ENCODE measurements at regions not wholly inside any gene's neighbourhood (a gene's known extent, or its start where the extent isn't known, plus 50 kb on each side); places are given as distances from the start of the nearest gene placed in this dataset.

GRCh38 chr6:23013776-23014175 is 444.4 kb downstream of the HDGFL1 start:
- Histone ChIP-seq H3K4me3 (ENCODE audit: low read length) (no peak overlapping the region), H3K4me2 (ENCODE audit: low read length) (no peak overlapping the region), H3K36me3 (replicated peaks; ENCODE audit: low read depth, low read length) (no peaks in the 10 kb centered on the region), H3K4me1 (ENCODE audit: low read length) (no peaks in the 10 kb centered on the region), H3K9ac (ENCODE audit: low read length) (no peak overlapping the region), H4K20me1 (ENCODE audit: insufficient read depth, low read length) (no peaks in the 10 kb centered on the region), H3K27ac (ENCODE audit: low read length) (no peak overlapping the region), H2AFZ (ENCODE audit: low read depth, low read length) (no peak overlapping the region), H3K27me3 (ENCODE audit: low read depth, low read length) (no peaks in the 10 kb centered on the region), H3K79me2 (ENCODE audit: low read length) (no peaks in the 10 kb centered on the region), H3K9me3 (ENCODE audit: insufficient read depth, low read length) (no peaks in the 10 kb centered on the region)
- TF ChIP-seq EZH2phosphoT487 (IDR thresholded peaks at IDR 0.05; ENCODE audit: low read depth) (no peak), CTCF (IDR thresholded peaks at IDR 0.05; ENCODE audit: low read depth, low read length) (no peak)

GRCh38 chr6:23016696-23017095 is 447.3 kb downstream of the HDGFL1 start:
- Histone ChIP-seq H3K27me3 (ENCODE audit: low read depth, low read length) (no peaks in the 10 kb centered on the region), H3K9ac (ENCODE audit: low read length) (no peak overlapping the region), H3K79me2 (ENCODE audit: low read length) (no peaks in the 10 kb centered on the region), H2AFZ (ENCODE audit: low read depth, low read length) (no peak overlapping the region), H3K4me3 (ENCODE audit: low read length) (no peak overlapping the region), H4K20me1 (ENCODE audit: insufficient read depth, low read length) (no peaks in the 10 kb centered on the region), H3K27ac (ENCODE audit: low read length) (no peak overlapping the region), H3K9me3 (ENCODE audit: insufficient read depth, low read length) (no peaks in the 10 kb centered on the region), H3K36me3 (replicated peaks; ENCODE audit: low read depth, low read length) (no peaks in the 10 kb centered on the region), H3K4me2 (ENCODE audit: low read length) (no peak overlapping the region), H3K4me1 (ENCODE audit: low read length) (no peaks in the 10 kb centered on the region)
- TF ChIP-seq CTCF (IDR thresholded peaks at IDR 0.05; ENCODE audit: low read depth, low read length) (no peak), EZH2phosphoT487 (IDR thresholded peaks at IDR 0.05; ENCODE audit: low read depth) (no peak)

- TF ChIP-seq EZH2phosphoT487 (IDR thresholded peaks at IDR 0.05; ENCODE audit: low read depth) (no peak), CTCF (IDR thresholded peaks at IDR 0.05; ENCODE audit: low read depth, low read length) (no peak)
- no peak overlapping the region for H3K9ac ChIP-seq (ENCODE audit: low read length)
- no peak overlapping the region for H3K4me2 ChIP-seq (ENCODE audit: low read length)
- no peaks in the 10 kb centered on the region for H3K79me2 ChIP-seq (ENCODE audit: low read length)
- no peak overlapping the region for H3K27ac ChIP-seq (ENCODE audit: low read length)
- H4K20me1 ChIP-seq (ENCODE audit: insufficient read depth, low read length), result no peaks in the 10 kb centered on the region
- no peaks in the 10 kb centered on the region for H3K9me3 ChIP-seq (ENCODE audit: insufficient read depth, low read length)
- H2AFZ ChIP-seq (ENCODE audit: low read depth, low read length), result no peak overlapping the region
- H3K4me1 ChIP-seq (ENCODE audit: low read length), result no peaks in the 10 kb centered on the region
- no peaks in the 10 kb centered on the region for H3K27me3 ChIP-seq (ENCODE audit: low read depth, low read length)
- H3K36me3 ChIP-seq (replicated peaks; ENCODE audit: low read depth, low read length), result no peaks in the 10 kb centered on the region
- H3K4me3 ChIP-seq (ENCODE audit: low read length), result no peak overlapping the region
These were observed 452.1 kb downstream of the HDGFL1 start for GRCh38 chr6:23021487-23021886.

GRCh38 chr6:23027281-23027680 is 457.9 kb downstream of the HDGFL1 start:
- H3K9ac ChIP-seq (ENCODE audit: low read length), result no peak overlapping the region

More at GRCh38 chr6:23027281-23027680, 457.9 kb downstream of the HDGFL1 start:
- H3K4me3 ChIP-seq (ENCODE audit: low read length), result no peak overlapping the region
- H3K27ac ChIP-seq (ENCODE audit: low read length), result no peak overlapping the region
- no peak overlapping the region for H2AFZ ChIP-seq (ENCODE audit: low read depth, low read length)
- H3K4me2 ChIP-seq (ENCODE audit: low read length), result no peak overlapping the region
- H3K36me3 ChIP-seq (replicated peaks; ENCODE audit: low read depth, low read length), result no peaks in the 10 kb centered on the region
- no peaks in the 10 kb centered on the region for H3K79me2 ChIP-seq (ENCODE audit: low read length)
- no peaks in the 10 kb centered on the region for H3K9me3 ChIP-seq (ENCODE audit: insufficient read depth, low read length)
- H4K20me1 ChIP-seq (ENCODE audit: insufficient read depth, low read length), result no peaks in the 10 kb centered on the region
- no peaks in the 10 kb centered on the region for H3K27me3 ChIP-seq (ENCODE audit: low read depth, low read length)
- no peaks in the 10 kb centered on the region for H3K4me1 ChIP-seq (ENCODE audit: low read length)
- TF ChIP-seq EZH2phosphoT487 (IDR thresholded peaks at IDR 0.05; ENCODE audit: low read depth), result no peak
- no peak for TF ChIP-seq CTCF (IDR thresholded peaks at IDR 0.05; ENCODE audit: low read depth, low read length)

All from OCI-LY3 (cell line).